ENCODE measurements at regions not wholly inside any gene's neighbourhood (a gene's known extent, or its start where the extent isn't known, plus 50 kb on each side); places are given as distances from the start of the nearest gene placed in this dataset.

- no peaks in the 10 kb centered on the region for H3K9me2 ChIP-seq (ENCODE audit: insufficient read depth)
- no peak overlapping the region for H3K4me3 ChIP-seq
- no peaks in the 10 kb centered on the region for H3F3A ChIP-seq (ENCODE audit: insufficient read depth)
- TF ChIP-seq EZH2 (IDR thresholded peaks at IDR 0.05; ENCODE audit: insufficient read depth, poor library complexity, severe bottlenecking) (no peak), EZH2phosphoT487 (IDR thresholded peaks at IDR 0.05; ENCODE audit: insufficient read depth, low read depth) (no peak)
- H3K4me1 ChIP-seq (ENCODE audit: insufficient read depth): no peaks in the 10 kb centered on the region
- no peak overlapping the region for H3K4me2 ChIP-seq (ENCODE audit: unreplicated experiment)
- H3K9ac ChIP-seq: no peak overlapping the region
- in situ Hi-C loops (cut with MboI): no loop called here
- no peaks in the 10 kb centered on the region for H3K79me2 ChIP-seq (ENCODE audit: insufficient read depth)
- WGBS, 2 experiments (ENCODE audit: low coverage in 1 of 2, low lambda C conversion rate in 2 of 2, missing lambda C conversion rate in 2 of 2): 13 to 15% methylated on average over 1 of the region's 1 CpG
- H3K36me3 ChIP-seq (ENCODE audit: low read depth): no peaks in the 10 kb centered on the region
- H2AFZ ChIP-seq: no peak overlapping the region
- no peak for DNase-seq
- H3K9me3 ChIP-seq (ENCODE audit: low read depth): no peaks in the 10 kb centered on the region
- H4K20me1 ChIP-seq (ENCODE audit: insufficient read depth): no peaks in the 10 kb centered on the region
- no peaks in the 10 kb centered on the region for H3K27me3 ChIP-seq (replicated peaks; ENCODE audit: insufficient read depth)
- H3K27ac ChIP-seq: no peak overlapping the region
Observed at GRCh38 chr14:81694419-81694818, 160.8 kb upstream of the SEL1L start.

GRCh38 chr14:81709681-81710080 lies 176.0 kb upstream of the SEL1L start:
- Histone ChIP-seq H2AFZ (no peak overlapping the region), H4K20me1 (ENCODE audit: insufficient read depth) (no peaks in the 10 kb centered on the region), H3K9me3 (ENCODE audit: low read depth) (no peaks in the 10 kb centered on the region), H3K4me3 (no peak overlapping the region), H3K9ac (no peak overlapping the region), H3K36me3 (ENCODE audit: low read depth) (no peaks in the 10 kb centered on the region), H3K27ac (no peak overlapping the region), H3K9me2 (ENCODE audit: insufficient read depth) (no peaks in the 10 kb centered on the region), H3K4me2 (ENCODE audit: unreplicated experiment) (no peak overlapping the region), H3K79me2 (ENCODE audit: insufficient read depth) (no peaks in the 10 kb centered on the region), H3K4me1 (ENCODE audit: insufficient read depth) (no peaks in the 10 kb centered on the region), H3K27me3 (replicated peaks; ENCODE audit: insufficient read depth) (no peaks in the 10 kb centered on the region), H3F3A (ENCODE audit: insufficient read depth) (no peaks in the 10 kb centered on the region)
- no peak for TF ChIP-seq EZH2phosphoT487 (IDR thresholded peaks at IDR 0.05; ENCODE audit: insufficient read depth, low read depth)
- TF ChIP-seq EZH2 (IDR thresholded peaks at IDR 0.05; ENCODE audit: insufficient read depth, poor library complexity, severe bottlenecking): no peak
- DNase-seq: no peak
- 20 to 23% methylated on average over 6 of the region's 6 CpGs for WGBS, 2 experiments (ENCODE audit: low coverage in 1 of 2, low lambda C conversion rate in 2 of 2, missing lambda C conversion rate in 2 of 2)
- in situ Hi-C loops (cut with MboI): no loop called here

- peak; percentile 31 for DNase-seq
- no peak overlapping the region for H3K27ac ChIP-seq
- no peaks in the 10 kb centered on the region for H4K20me1 ChIP-seq (ENCODE audit: insufficient read depth)
- WGBS, 2 experiments (ENCODE audit: low coverage in 1 of 2, low lambda C conversion rate in 2 of 2, missing lambda C conversion rate in 2 of 2): 37 to 39% methylated on average over 2 of the region's 2 CpGs
- H3K4me1 ChIP-seq (ENCODE audit: insufficient read depth): no peaks in the 10 kb centered on the region
- no peaks in the 10 kb centered on the region for H3F3A ChIP-seq (ENCODE audit: insufficient read depth)
- H2AFZ ChIP-seq: no peak overlapping the region
- no peak overlapping the region for H3K4me2 ChIP-seq (ENCODE audit: unreplicated experiment)
- H3K4me3 ChIP-seq: no peak overlapping the region
- H3K79me2 ChIP-seq (ENCODE audit: insufficient read depth): no peaks in the 10 kb centered on the region
- no peak overlapping the region for H3K9ac ChIP-seq
- no peaks in the 10 kb centered on the region for H3K9me3 ChIP-seq (ENCODE audit: low read depth)
- in situ Hi-C loops (cut with MboI): no loop called here
- H3K27me3 ChIP-seq (replicated peaks; ENCODE audit: insufficient read depth): no peaks in the 10 kb centered on the region
- TF ChIP-seq EZH2phosphoT487 (IDR thresholded peaks at IDR 0.05; ENCODE audit: insufficient read depth, low read depth) (no peak), EZH2 (IDR thresholded peaks at IDR 0.05; ENCODE audit: insufficient read depth, poor library complexity, severe bottlenecking) (no peak)
- no peaks in the 10 kb centered on the region for H3K9me2 ChIP-seq (ENCODE audit: insufficient read depth)
- H3K36me3 ChIP-seq (ENCODE audit: low read depth): no peaks in the 10 kb centered on the region
Observed at GRCh38 chr14:81710232-81710845, 176.7 kb upstream of the SEL1L start.

- Histone ChIP-seq H3K9me2 (ENCODE audit: insufficient read depth) (no peaks in the 10 kb centered on the region), H3K4me1 (ENCODE audit: insufficient read depth) (no peaks in the 10 kb centered on the region), H3K4me2 (ENCODE audit: unreplicated experiment) (no peak overlapping the region), H3K27me3 (replicated peaks; ENCODE audit: insufficient read depth) (no peaks in the 10 kb centered on the region), H3K36me3 (ENCODE audit: low read depth) (no peaks in the 10 kb centered on the region), H3K9ac (no peak overlapping the region), H3K9me3 (ENCODE audit: low read depth) (no peaks in the 10 kb centered on the region), H3K4me3 (no peak overlapping the region), H3K27ac (no peak overlapping the region), H3F3A (ENCODE audit: insufficient read depth) (no peaks in the 10 kb centered on the region), H3K79me2 (ENCODE audit: insufficient read depth) (no peaks in the 10 kb centered on the region), H4K20me1 (ENCODE audit: insufficient read depth) (no peaks in the 10 kb centered on the region), H2AFZ (no peak overlapping the region)
- no peak for DNase-seq
- 20 to 35% methylated on average over 1 of the region's 1 CpG for WGBS, 2 experiments (ENCODE audit: low coverage in 1 of 2, low lambda C conversion rate in 2 of 2, missing lambda C conversion rate in 2 of 2)
- in situ Hi-C loops (cut with MboI): no loop called here
- TF ChIP-seq EZH2 (IDR thresholded peaks at IDR 0.05; ENCODE audit: insufficient read depth, poor library complexity, severe bottlenecking): no peak
- TF ChIP-seq EZH2phosphoT487 (IDR thresholded peaks at IDR 0.05; ENCODE audit: insufficient read depth, low read depth): no peak
Observed at GRCh38 chr14:81715731-81716130, 182.1 kb upstream of the SEL1L start.

GRCh38 chr14:81716953-81717352 lies 183.3 kb upstream of the SEL1L start:
- Histone ChIP-seq H3K9me2 (ENCODE audit: insufficient read depth) (no peaks in the 10 kb centered on the region), H3K27me3 (replicated peaks; ENCODE audit: insufficient read depth) (no peaks in the 10 kb centered on the region), H3K4me3 (no peak overlapping the region), H4K20me1 (ENCODE audit: insufficient read depth) (no peaks in the 10 kb centered on the region), H3K9me3 (ENCODE audit: low read depth) (no peaks in the 10 kb centered on the region), H3K79me2 (ENCODE audit: insufficient read depth) (no peaks in the 10 kb centered on the region), H3K9ac (no peak overlapping the region), H3K4me2 (ENCODE audit: unreplicated experiment) (no peak overlapping the region), H3K4me1 (ENCODE audit: insufficient read depth) (no peaks in the 10 kb centered on the region), H3F3A (ENCODE audit: insufficient read depth) (no peaks in the 10 kb centered on the region), H3K27ac (no peak overlapping the region), H3K36me3 (ENCODE audit: low read depth) (no peaks in the 10 kb centered on the region), H2AFZ (no peak overlapping the region)
- 34 to 42% methylated on average over 6 of the region's 6 CpGs for WGBS, 2 experiments (ENCODE audit: low coverage in 1 of 2, low lambda C conversion rate in 2 of 2, missing lambda C conversion rate in 2 of 2)
- no peak for DNase-seq
- in situ Hi-C loops (cut with MboI): no loop called here
- no peak for TF ChIP-seq EZH2 (IDR thresholded peaks at IDR 0.05; ENCODE audit: insufficient read depth, poor library complexity, severe bottlenecking)
- no peak for TF ChIP-seq EZH2phosphoT487 (IDR thresholded peaks at IDR 0.05; ENCODE audit: insufficient read depth, low read depth)
